ENCODE measurements at regions not wholly inside any gene's neighbourhood (a gene's known extent, or its start where the extent isn't known, plus 50 kb on each side); places are given as distances from the start of the nearest gene placed in this dataset.

- Histone ChIP-seq H3K4me2 (ENCODE audit: insufficient read depth, low read length) (no peak overlapping the region), H3K79me2 (ENCODE audit: control insufficient read depth, insufficient read depth, low read length) (no peaks in the 10 kb centered on the region), H4K20me1 (replicated peaks; ENCODE audit: control insufficient read depth, extremely low read depth, insufficient read depth, low read length) (no peaks in the 10 kb centered on the region), H2AFZ (ENCODE audit: low read depth, low read length) (no peak overlapping the region), H3K9me1 (replicated peaks; ENCODE audit: control insufficient read depth, extremely low read depth, insufficient read depth, low read length) (no peaks in the 10 kb centered on the region), H3K27ac (ENCODE audit: insufficient read depth, low read depth, low read length) (no peak overlapping the region), H3K9me3 (replicated peaks; ENCODE audit: control insufficient read depth, insufficient read depth, low read length) (no peaks in the 10 kb centered on the region), H3K4me1 (ENCODE audit: control insufficient read depth, extremely low read depth, insufficient read depth, low read length) (peaks cover 19% of the 10 kb centered on the region), H3K4me3 (replicated peaks in 1 of 3; ENCODE audit: insufficient read depth in 1 of 3, low read depth in 1 of 3, low read length in 3 of 3) (no peak overlapping the region), H3K9ac (replicated peaks; ENCODE audit: extremely low read depth, insufficient read depth, low read length) (no peak overlapping the region), H3K27me3 (ENCODE audit: control insufficient read depth in 2 of 2, insufficient read depth in 2 of 2, low read length in 2 of 2) (no peaks in the 10 kb centered on the region), H3K36me3 (ENCODE audit: control insufficient read depth in 2 of 2, extremely low read depth in 1 of 2, insufficient read depth in 2 of 2, low read length in 2 of 2) (no peaks in the 10 kb centered on the region)
- ChIA-PET POLR2A (no interaction called here), CTCF (interaction anchor here (1.1 to 1.9 kb wide), 2 partner anchors 15 to 43 kb away, joined by 3 to 5 read pairs; no protein-coding TSS in a partner anchor)
- TF ChIP-seq EZH2 (IDR thresholded peaks at IDR 0.05; ENCODE audit: borderline replicate concordance, low read depth, low read length, severe bottlenecking): no peak
- no peak for TF ChIP-seq FOS (IDR thresholded peaks at IDR 0.05; ENCODE audit: borderline replicate concordance, insufficient read depth, low read length)
- TF ChIP-seq, protein P1, sequence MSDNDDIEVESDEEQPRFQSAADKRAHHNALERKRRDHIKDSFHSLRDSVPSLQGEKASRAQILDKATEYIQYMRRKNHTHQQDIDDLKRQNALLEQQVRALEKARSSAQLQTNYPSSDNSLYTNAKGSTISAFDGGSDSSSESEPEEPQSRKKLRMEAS (IDR thresholded peaks at IDR 0.05; ENCODE audit: insufficient read depth, insufficient read length): no peak
- TF ChIP-seq MYC (IDR thresholded peaks at IDR 0.05; ENCODE audit: low read depth, low read length): no peak
- TF ChIP-seq POLR2A (IDR thresholded peaks at IDR 0.05; ENCODE audit: low read depth, low read length): no peak
- TF ChIP-seq GATA2 (IDR thresholded peaks at IDR 0.05; ENCODE audit: insufficient read depth, insufficient read length, low read depth, low read length): no peak
- TF ChIP-seq POLR2AphosphoS5 (IDR thresholded peaks at IDR 0.05; ENCODE audit: insufficient read depth, low read depth, low read length): no peak
- no peak for TF ChIP-seq JUN (IDR thresholded peaks at IDR 0.05; ENCODE audit: borderline replicate concordance, insufficient read depth, insufficient read length, low read depth)
- no peak for TF ChIP-seq CTCF (IDR thresholded peaks at IDR 0.05; ENCODE audit: extremely low read depth in 1 of 2, insufficient read depth in 1 of 2, low read depth in 1 of 2, low read length in 2 of 2)
- no TSS peak for BruUV-seq (replicated peaks)
- dilution Hi-C loops (cut with MboI; ENCODE audit: extremely low pct_ligation_motif_present, low sequenced_read_pairs) (no loop called here), intact Hi-C loops (cut with micrococcal nuclease) (no loop called here)
- FAIRE-seq (no peak), DNase-seq (ENCODE audit: low read depth, low spot score) (no peak)
These were observed 53.3 kb upstream of the BMP2K start for GRCh38 chr4:78722878-78723277.

All from endothelial cell of umbilical vein (primary cell).